ENCODE measurements at regions not wholly inside any gene's neighbourhood (a gene's known extent, or its start where the extent isn't known, plus 50 kb on each side); places are given as distances from the start of the nearest gene placed in this dataset.

DNA sequence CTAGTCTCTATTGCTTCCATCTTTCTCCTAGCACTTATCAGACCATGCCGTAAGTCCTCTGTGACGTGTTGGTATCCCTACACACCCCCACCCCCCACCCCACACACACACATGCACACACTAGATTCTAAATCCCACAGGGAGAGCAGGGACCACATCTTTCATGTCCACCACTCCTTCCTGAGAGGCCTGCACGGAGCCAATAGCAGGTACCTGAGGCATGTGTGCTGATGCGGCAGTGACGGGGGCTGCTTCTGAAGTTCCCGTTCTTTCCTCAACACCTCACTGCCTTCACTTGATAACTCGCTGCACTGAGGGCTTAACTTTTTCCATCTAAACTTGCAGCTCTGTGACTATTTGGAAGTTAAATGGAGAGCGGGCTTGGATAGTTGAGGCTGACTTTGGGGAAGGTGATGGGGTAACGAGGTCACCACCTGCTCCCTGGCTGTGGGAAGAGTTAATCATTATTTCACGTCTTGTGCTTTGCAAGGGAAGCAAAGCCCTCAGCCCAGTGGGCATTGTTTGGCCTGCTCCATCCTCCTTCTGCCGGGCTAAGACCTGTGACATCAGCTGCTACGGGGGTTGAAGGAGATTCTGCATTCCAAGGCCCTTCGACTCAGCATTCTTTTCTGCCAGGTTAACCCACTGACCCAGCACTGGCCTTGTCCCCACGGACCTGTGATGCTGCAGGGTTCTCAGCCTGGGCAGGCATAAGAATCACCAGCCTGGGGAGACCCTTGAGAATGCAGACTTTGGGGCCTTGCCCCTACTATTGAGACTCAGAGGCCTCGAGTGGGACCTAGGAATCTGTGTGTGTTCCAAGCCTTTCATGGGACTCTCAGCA is 187.8 kb downstream of the ANKRD60 start:
- no peak overlapping the region for H3K4me3 Mint-ChIP-seq
- no peak for DNase-seq
- H3K36me3 Mint-ChIP-seq (ENCODE audit: low read depth) = no peaks in the 10 kb centered on the region
- H3K4me1 Mint-ChIP-seq = peaks cover 6% of the 10 kb centered on the region
- no peak overlapping the region for H3K27ac Mint-ChIP-seq
- TF ChIP-seq, protein P1, sequence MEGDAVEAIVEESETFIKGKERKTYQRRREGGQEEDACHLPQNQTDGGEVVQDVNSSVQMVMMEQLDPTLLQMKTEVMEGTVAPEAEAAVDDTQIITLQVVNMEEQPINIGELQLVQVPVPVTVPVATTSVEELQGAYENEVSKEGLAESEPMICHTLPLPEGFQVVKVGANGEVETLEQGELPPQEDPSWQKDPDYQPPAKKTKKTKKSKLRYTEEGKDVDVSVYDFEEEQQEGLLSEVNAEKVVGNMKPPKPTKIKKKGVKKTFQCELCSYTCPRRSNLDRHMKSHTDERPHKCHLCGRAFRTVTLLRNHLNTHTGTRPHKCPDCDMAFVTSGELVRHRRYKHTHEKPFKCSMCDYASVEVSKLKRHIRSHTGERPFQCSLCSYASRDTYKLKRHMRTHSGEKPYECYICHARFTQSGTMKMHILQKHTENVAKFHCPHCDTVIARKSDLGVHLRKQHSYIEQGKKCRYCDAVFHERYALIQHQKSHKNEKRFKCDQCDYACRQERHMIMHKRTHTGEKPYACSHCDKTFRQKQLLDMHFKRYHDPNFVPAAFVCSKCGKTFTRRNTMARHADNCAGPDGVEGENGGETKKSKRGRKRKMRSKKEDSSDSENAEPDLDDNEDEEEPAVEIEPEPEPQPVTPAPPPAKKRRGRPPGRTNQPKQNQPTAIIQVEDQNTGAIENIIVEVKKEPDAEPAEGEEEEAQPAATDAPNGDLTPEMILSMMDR (IDR thresholded peaks at IDR 0.05) = no peak
- H3K27me3 Mint-ChIP-seq (ENCODE audit: low read depth, poor library complexity) = peaks cover 33% of the 10 kb centered on the region
- no peaks in the 10 kb centered on the region for H3K9me3 Mint-ChIP-seq

DNA sequence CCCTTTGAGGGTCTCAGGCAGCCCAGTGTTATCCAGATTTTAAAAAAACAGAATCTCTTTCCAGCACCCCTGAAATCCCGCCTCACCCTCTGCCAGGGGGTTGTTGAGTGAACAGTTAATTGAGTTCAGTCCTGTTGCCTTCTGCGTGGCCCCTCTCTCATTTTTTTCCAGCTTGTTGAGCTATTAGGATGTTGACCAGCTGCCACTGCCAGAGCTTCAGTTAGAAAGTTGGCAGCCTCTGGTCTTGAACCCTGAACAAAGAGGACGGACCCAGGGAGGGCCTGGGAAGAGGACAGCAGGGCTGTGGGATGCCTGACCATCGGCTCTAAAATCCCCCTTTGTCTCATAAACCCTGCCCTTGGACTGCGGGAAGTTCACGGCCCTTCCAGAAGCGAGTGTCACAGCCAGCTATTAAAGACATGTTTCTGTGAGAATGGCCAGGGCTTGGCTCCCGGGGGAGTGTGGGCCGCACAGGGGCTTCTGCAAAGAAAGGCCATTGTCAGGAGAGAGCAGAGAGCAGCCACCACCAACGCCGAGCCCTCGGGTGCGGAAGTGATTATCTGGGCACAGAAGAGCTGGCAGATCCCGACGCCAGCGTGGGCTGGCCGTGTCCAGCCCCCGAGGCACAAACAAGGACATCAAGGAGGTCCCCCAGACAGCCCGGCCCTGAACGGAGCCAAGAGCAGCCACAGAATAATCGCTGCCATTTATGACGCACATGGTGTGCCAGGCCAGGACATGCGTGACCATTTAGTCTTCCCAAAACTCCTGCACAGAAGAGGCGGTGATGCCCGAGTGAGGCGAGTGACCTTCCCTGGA is 189.0 kb downstream of the ANKRD60 start:
- no peak overlapping the region for H3K4me3 Mint-ChIP-seq
- TF ChIP-seq, protein P1 (IDR thresholded peaks at IDR 0.05) = no peak
- no peaks in the 10 kb centered on the region for H3K36me3 Mint-ChIP-seq (ENCODE audit: low read depth)
- H3K9me3 Mint-ChIP-seq = no peaks in the 10 kb centered on the region
- H3K27ac Mint-ChIP-seq = no peak overlapping the region
- DNase-seq = no peak
- H3K27me3 Mint-ChIP-seq (ENCODE audit: low read depth, poor library complexity) = peaks cover 26% of the 10 kb centered on the region
- H3K4me1 Mint-ChIP-seq = peaks cover 6% of the 10 kb centered on the region

DNA sequence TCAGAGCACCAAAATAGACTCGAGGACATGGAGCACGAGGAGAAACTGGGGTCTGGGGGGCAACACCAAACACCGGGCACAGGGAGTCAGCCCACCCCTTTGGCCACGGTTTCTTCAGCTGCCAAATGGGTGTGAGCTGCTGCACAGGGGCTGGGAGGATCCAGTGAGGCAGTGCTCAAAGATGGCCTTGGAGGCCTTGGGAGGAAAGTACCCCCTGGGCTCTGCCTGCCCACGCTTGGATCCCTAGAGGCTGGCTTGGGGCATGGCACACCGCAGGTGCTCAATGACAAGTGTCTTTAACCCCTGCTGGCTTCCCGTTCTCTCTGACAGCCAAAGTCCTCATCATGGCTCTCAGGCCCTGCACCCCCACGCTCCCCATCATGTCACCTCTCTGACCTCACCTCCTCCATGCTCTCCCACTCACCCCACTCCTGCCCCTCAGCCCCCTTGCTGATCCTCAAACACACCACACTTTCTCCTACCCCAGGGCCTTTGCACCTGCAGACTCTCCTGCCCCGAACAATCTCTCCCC is 190.3 kb downstream of the ANKRD60 start:
- no peak for DNase-seq
- Mint-ChIP-seq H3K27ac (no peak overlapping the region), H3K36me3 (ENCODE audit: low read depth) (no peaks in the 10 kb centered on the region)

DNA sequence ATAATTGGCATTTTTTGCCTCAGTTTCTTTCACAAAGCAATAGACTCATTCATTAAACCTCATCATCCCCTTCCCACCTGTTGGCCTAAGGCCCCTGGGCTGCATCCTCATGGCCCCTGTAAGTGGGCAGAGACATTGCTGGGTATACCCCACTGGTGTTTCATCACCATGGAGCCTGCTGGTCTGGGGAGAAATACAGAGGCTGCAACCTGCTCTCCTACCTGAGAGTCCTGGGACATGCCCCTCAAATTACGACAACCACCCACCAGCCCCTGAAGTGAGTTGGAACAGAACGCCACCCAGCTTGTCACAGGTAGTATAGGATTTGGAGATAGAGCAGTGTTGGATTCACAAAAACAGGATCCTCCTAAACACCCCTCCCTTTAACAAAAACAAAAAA is 190.8 kb downstream of the ANKRD60 start:
- DNase-seq = no peak
- TF ChIP-seq, protein P1 (IDR thresholded peaks at IDR 0.05) = no peak
- Mint-ChIP-seq H3K4me1 (peaks cover 6% of the 10 kb centered on the region), H3K27me3 (ENCODE audit: low read depth, poor library complexity) (peaks cover 21% of the 10 kb centered on the region), H3K9me3 (no peaks in the 10 kb centered on the region), H3K4me3 (no peak overlapping the region), H3K36me3 (ENCODE audit: low read depth) (no peaks in the 10 kb centered on the region), H3K27ac (no peak overlapping the region)

More for the DNA sequence above, 190.3 kb downstream of the ANKRD60 start:
- Mint-ChIP-seq H3K9me3 (no peaks in the 10 kb centered on the region), H3K4me1 (peaks cover 6% of the 10 kb centered on the region), H3K27me3 (ENCODE audit: low read depth, poor library complexity) (peaks cover 23% of the 10 kb centered on the region), H3K4me3 (no peak overlapping the region)
- TF ChIP-seq, protein P1 (IDR thresholded peaks at IDR 0.05) = no peak

DNA sequence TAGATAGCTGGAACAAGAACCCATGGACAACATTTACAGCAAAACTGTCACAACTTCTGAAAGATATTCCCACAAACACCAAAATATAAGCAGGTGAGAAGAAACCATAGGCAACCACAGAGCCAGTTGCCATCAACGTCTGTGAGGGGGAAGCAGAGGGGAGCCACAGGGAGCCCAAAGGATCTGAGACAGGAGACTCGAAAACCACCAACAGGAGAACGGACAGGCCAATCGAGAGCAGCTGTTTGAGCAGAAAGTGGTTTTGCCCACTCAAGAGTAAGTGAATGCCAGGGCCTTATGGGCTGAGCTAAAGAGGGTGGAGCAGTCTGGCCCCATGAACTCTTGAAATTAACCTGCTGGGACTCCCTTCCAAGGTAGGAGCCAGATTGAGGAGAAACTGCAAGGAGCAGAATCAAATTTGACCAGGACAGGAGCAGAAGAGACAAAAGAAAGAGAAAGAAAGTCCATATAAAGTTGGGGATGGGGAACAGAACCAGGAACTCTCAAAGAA is 195.4 kb downstream of the ANKRD60 start:
- H3K9me3 Mint-ChIP-seq = no peaks in the 10 kb centered on the region

More for the DNA sequence above, 195.4 kb downstream of the ANKRD60 start:
- Mint-ChIP-seq H3K27ac (peak overlapping the region; percentile 47), H3K4me1 (no peaks in the 10 kb centered on the region), H3K27me3 (ENCODE audit: low read depth, poor library complexity) (peaks cover 14% of the 10 kb centered on the region), H3K36me3 (ENCODE audit: low read depth) (no peaks in the 10 kb centered on the region), H3K4me3 (no peak overlapping the region)
- no peak for DNase-seq
- TF ChIP-seq, protein P1 (IDR thresholded peaks at IDR 0.05) = no peak
